HG03280 (cell line): ENCODE measurements at regions not wholly inside any gene's neighbourhood (a gene's known extent, or its start where the extent isn't known, plus 50 kb on each side); places are given as distances from the start of the nearest gene placed in this dataset.
A peak's percentile ranks its signal among the peaks of the same experiment; 100 is the strongest.
"Not testable (repeated sequence)": the region's sequence is repeated elsewhere in the genome, so short reads cannot be mapped to it uniquely, and the experiment has no call there.

Experiments used
- ATAC-seq: cut with Tn5 transposase; IDR thresholded peaks from one replicate; pipeline ENCODE4 v1.9.1; 2021; ENCODE audit warnings: mild to moderate bottlenecking, moderate library complexity; ENCODE audit not compliant: unreplicated experiment

DNA sequence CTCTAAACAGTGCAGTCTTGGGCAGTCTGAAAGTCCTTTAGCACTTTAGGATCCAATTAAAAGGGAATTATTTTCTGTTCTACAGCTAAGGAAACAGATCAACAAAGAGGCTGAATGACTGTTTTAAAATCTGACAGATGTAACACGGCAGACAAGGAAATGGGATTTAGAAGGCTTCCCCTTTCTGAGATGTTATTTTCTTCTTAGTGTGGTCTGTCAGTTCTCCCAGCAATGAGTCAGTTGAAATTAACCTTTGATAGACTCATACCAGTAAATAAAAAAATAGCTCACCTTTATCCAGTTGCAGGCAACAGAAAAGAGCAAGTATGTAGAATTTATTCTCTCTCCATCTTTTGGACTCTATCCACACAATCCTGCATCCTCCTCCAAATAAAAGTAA, 98.1 kb downstream of the NEDD1 start:
- ATAC-seq = no peak

DNA sequence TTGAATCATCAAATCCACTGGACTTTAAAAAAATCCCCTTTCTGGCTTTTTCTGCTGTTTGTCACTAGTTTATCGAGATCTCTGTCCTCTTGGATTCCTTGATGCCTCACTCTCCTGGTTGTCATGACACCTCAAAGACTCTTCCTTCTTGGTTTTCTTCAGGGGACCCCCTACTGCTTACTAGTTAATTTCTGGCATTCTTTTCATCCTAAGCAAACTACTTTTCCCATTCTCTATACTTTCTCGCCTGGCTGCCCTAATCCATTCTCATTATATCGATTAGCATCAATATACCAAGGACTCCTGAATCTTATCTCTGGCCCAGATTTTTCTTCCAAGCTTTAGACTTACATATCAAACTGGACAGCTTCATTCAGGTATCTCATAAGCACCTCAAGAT, 98.6 kb downstream of the NEDD1 start:
- ATAC-seq = no peak

- no peak for ATAC-seq
Observed at GRCh38 chr12:97006585-97006984, 99.5 kb downstream of the NEDD1 start.

DNA sequence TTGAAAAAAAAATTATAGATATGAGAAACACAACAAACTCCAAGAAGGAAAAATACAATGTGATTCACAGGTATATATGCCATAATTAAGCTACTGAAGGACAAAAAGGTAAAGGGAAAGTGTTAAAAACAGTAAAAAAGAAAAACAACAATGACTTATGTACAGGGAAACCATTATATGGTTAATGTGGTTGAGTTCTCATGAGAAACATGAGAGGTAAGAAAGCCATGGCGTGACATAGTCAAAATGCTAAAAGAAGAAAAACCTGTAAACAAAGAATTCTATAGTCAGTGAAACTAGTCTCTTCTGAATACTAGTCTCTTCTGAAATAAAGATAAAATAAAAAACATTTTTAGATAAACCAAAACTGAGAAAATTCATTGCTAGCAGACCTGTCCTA, 109.1 kb downstream of the NEDD1 start:
- ATAC-seq = no peak

GRCh38 chr12:97017213-97017612, 110.2 kb downstream of the NEDD1 start:
- peak; percentile 61 for ATAC-seq

GRCh38 chr12:97022536-97023230, 115.6 kb downstream of the NEDD1 start:
- no peak for ATAC-seq

DNA sequence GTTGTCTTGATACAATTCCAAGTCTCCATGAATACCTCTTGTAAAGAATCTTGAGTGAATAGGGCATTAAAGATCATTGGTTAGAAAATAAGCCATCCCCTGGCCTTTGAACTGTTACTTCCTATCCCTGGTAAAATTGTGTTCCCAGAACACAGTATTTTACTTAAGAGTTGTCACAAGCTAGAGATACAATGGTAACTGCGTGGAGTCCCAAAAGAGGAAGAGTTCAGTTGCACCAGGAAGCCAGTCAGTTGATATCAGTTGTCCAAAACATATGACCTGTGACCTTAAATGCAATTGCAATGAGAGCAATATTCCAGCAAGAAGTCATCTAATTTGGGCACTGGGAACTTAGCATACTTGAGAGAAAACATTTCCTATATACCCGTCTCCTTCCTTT, 117.3 kb downstream of the NEDD1 start:
- no peak for ATAC-seq

DNA sequence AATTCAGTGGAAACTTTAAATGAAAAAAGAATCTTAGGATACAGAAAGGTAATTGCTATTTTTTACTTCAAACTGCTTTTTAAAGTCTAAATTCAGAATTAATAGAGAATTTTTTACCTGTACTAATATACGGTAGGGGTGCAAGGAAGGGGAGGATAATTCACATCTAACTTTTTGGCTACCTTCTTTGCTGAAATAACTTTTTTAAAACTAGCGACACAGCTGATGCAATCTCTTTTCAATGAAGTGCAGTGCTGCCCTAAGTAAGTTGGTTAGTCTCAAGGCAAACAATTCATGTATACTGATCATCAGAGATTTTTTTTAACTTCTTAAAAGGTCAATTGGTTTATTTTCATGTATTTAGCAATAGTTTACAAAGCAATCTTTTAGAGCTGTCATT, 119.8 kb downstream of the NEDD1 start:
- no peak for ATAC-seq

DNA sequence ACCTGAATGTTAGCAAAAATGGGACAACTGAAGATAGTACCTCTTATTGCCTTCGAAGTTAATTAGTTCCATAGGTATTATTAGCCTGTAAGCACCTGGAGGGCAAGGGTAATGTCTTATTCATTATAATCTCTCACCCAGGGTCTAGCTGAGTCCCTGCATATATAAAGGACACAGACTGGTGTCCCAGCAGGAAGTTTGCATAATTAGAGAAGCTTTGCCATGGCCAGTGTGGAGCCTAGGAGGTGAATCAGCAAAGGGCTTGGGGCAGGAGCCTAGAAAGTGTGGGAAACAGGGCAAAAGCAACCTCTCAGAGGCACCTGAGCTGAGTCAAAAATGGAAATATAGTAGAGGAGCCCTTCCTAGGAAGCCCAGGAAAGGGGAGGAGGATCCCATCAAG, 120.4 kb downstream of the NEDD1 start:
- no peak for ATAC-seq

GRCh38 chr12:97038131-97038530, 131.1 kb downstream of the NEDD1 start:
- no peak for ATAC-seq

- no peak for ATAC-seq
Observed at GRCh38 chr12:97038834-97039233, 131.8 kb downstream of the NEDD1 start.

GRCh38 chr12:97046901-97047300, 139.8 kb downstream of the NEDD1 start:
- ATAC-seq = no peak

- ATAC-seq = no peak
Observed at GRCh38 chr12:97047361-97047760, 140.3 kb downstream of the NEDD1 start.

- no peak for ATAC-seq
Observed at GRCh38 chr12:97048421-97049035, 141.5 kb downstream of the NEDD1 start.

GRCh38 chr12:97050509-97050908, 143.5 kb downstream of the NEDD1 start:
- no peak for ATAC-seq

GRCh38 chr12:97051341-97051740, 144.3 kb downstream of the NEDD1 start:
- no peak for ATAC-seq

DNA sequence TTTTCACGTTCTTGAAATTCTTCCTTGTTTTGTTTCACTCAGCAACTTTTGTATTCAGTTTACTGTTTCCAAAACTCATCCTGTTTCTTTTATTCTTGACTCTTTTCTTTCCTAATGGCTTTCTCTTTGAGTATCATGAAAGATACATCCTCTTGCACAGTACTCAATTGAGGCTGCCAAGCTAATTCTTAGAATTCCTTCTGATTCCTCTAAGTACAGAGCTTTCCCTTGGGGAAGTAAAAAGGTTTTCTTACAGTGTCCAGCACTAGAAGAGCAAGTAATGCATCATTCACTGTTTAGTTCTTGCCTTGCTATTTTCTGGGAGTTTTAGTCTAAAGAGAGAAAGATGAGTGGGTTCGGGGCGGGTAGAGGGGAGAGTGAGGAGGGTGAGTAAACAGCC, 154.1 kb downstream of the NEDD1 start:
- ATAC-seq = no peak

- no peak for ATAC-seq
Observed at GRCh38 chr12:97063292-97063935, 156.4 kb downstream of the NEDD1 start.

- no peak for ATAC-seq
Observed at GRCh38 chr12:97075161-97075933, 168.3 kb downstream of the NEDD1 start.

GRCh38 chr12:97075934-97076630, 169.0 kb downstream of the NEDD1 start:
- no peak for ATAC-seq

GRCh38 chr12:97076912-97077311, 169.9 kb downstream of the NEDD1 start:
- ATAC-seq = not testable (repeated sequence)
